ENCODE measurements at regions not wholly inside any gene's neighbourhood (a gene's known extent, or its start where the extent isn't known, plus 50 kb on each side); places are given as distances from the start of the nearest gene placed in this dataset.
"Not testable (repeated sequence)": the region's sequence is repeated elsewhere in the genome, so short reads cannot be mapped to it uniquely, and the experiment has no call there.

GRCh38 chrX:110962451-110962850 lies 133.5 kb upstream of the PAK3 start:
- no peak for DNase-seq

GRCh38 chrX:110955706-110956105 lies 140.3 kb upstream of the PAK3 start:
- no peak for DNase-seq

- no peak for DNase-seq
Measured at GRCh38 chrX:110954428-110955100, 141.4 kb upstream of the PAK3 start.

GRCh38 chrX:110951472-110952269 lies 144.3 kb upstream of the PAK3 start:
- no peak for DNase-seq

GRCh38 chrX:110944751-110945675 lies 149.4 kb upstream of the CHRDL1 start:
- DNase-seq = no peak

GRCh38 chrX:110944311-110944750 lies 148.7 kb upstream of the CHRDL1 start:
- DNase-seq = no peak

- no peak for DNase-seq
Measured at GRCh38 chrX:110941906-110942305, 146.3 kb upstream of the CHRDL1 start.

- DNase-seq = no peak
Measured at GRCh38 chrX:110938977-110939732, 143.5 kb upstream of the CHRDL1 start.

GRCh38 chrX:110924871-110925270 lies 129.3 kb upstream of the CHRDL1 start:
- no peak for DNase-seq

- DNase-seq = no peak
Measured at GRCh38 chrX:110920991-110921390, 125.4 kb upstream of the CHRDL1 start.

GRCh38 chrX:110915570-110915969 lies 120.0 kb upstream of the CHRDL1 start:
- DNase-seq = no peak

- DNase-seq = no peak
Measured at GRCh38 chrX:110915111-110915510, 119.5 kb upstream of the CHRDL1 start.

GRCh38 chrX:110914281-110914680 lies 118.7 kb upstream of the CHRDL1 start:
- DNase-seq = no peak

GRCh38 chrX:110904747-110905146 lies 109.1 kb upstream of the CHRDL1 start:
- not testable (repeated sequence) for DNase-seq

GRCh38 chrX:110881971-110882370 lies 86.4 kb upstream of the CHRDL1 start:
- no peak for DNase-seq

- DNase-seq = no peak
Measured at GRCh38 chrX:110877326-110877725, 81.7 kb upstream of the CHRDL1 start.

GRCh38 chrX:110871839-110872238 lies 76.2 kb upstream of the CHRDL1 start:
- no peak for DNase-seq

GRCh38 chrX:110866421-110866820 lies 70.8 kb upstream of the CHRDL1 start:
- no peak for DNase-seq

GRCh38 chrX:110863883-110864282 lies 68.3 kb upstream of the CHRDL1 start:
- DNase-seq = no peak

- DNase-seq = no peak
Measured at GRCh38 chrX:110858565-110858964, 62.9 kb upstream of the CHRDL1 start.

- no peak for DNase-seq
Measured at GRCh38 chrX:110853610-110854009, 58.0 kb upstream of the CHRDL1 start.

- no peak for DNase-seq
Measured at GRCh38 chrX:110852180-110852579, 56.6 kb upstream of the CHRDL1 start.

- DNase-seq = no peak
Measured at GRCh38 chrX:110851780-110852179, 56.2 kb upstream of the CHRDL1 start.

All from SHP77 treated with DMSO at 0.1 percent for 48 hours (cell line).